Left lung (tissue), 4 donors: ENCODE measurements at regions not wholly inside any gene's neighbourhood (a gene's known extent, or its start where the extent isn't known, plus 50 kb on each side); places are given as distances from the start of the nearest gene placed in this dataset.

Experiments
- ATAC-seq: fragments of 200-7000 bp; cut with Tn5 transposase; one replicate; pipeline ENCODE4 v1.9.1; 2020; ENCODE audit warnings: moderate library complexity
- DNase-seq, 4 donors: peaks; one replicate each; pipeline ENCODE4 v3.0.0-alpha.2; 2013 to 2020
- H3K27ac ChIP-seq, 2 donors: fragments of 200-600 bp; sonication (generic) in 1 of 2; one replicate each; pipeline versions ENCODE4 v1.5.0 to v1.8.0; 2020 to 2021
- H3K27me3 ChIP-seq, 2 donors: fragments of 200-600 bp; sonication (generic) in 1 of 2; one replicate each; pipeline versions ENCODE4 v1.5.0 to v1.8.0; 2020 to 2021
- H3K36me3 ChIP-seq, 2 donors: fragments of 200-600 bp; sonication (generic) in 1 of 2; one replicate each; pipeline versions ENCODE4 v1.5.0 to v1.8.0; 2020 to 2021
- H3K4me1 ChIP-seq, 2 donors: fragments of 200-600 bp; one replicate each; pipeline ENCODE4 v1.8.0; 2021
- H3K4me3 ChIP-seq, 2 donors: fragments of 200-600 bp; sonication (generic) in 1 of 2; one replicate each; pipeline versions ENCODE4 v1.5.0 to v1.8.0; 2020 to 2021; ENCODE audit warnings: mild to moderate bottlenecking in 1 of 2
- H3K9me3 ChIP-seq, 2 donors: fragments of 200-600 bp; sonication (generic) in 1 of 2; one replicate each; pipeline versions ENCODE4 v1.5.0 to v1.8.0; 2020 to 2021
- intact Hi-C, 2 donors: fragments of 100-400 bp; cut with DNase I; formaldehyde crosslinking; loops; one replicate each; pipeline versions ENCODE4 v1.11.2 to v1.14.2; 2022
- TF ChIP-seq, protein P1 (sequence below), 2 donors: fragments of 200-600 bp; sonication (generic) in 1 of 2; IDR thresholded peaks; one replicate each; pipeline versions ENCODE4 v1.5.0 to v1.8.0; 2021; ENCODE audit warnings: antibody characterized with exemption in 2 of 2
- donor health status: DM: no; HTN: yes; CAD: no.
- donor health status: DM: no; HTN: no; CAD: no.

DNA sequence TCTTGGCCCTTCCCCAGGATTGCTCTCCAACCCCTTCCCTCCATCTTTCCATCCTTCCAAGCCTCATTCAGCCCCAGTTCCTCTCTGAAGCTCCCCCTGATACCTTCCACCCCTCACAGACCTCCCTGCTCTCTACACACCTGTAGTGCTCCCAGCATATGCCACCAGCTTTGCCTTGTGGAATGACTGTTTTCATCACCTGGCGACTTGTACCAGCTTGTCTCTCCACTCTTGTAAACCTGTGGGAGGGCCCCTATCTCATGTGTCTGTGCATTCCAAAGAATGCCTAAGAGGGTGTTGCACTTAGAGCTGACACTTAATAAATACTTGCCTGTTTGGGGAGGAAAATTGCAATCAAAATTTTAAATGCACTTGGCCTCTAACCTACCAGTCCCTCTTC lies 198.7 kb downstream of the BCL11A start:
- TF ChIP-seq, protein P1, sequence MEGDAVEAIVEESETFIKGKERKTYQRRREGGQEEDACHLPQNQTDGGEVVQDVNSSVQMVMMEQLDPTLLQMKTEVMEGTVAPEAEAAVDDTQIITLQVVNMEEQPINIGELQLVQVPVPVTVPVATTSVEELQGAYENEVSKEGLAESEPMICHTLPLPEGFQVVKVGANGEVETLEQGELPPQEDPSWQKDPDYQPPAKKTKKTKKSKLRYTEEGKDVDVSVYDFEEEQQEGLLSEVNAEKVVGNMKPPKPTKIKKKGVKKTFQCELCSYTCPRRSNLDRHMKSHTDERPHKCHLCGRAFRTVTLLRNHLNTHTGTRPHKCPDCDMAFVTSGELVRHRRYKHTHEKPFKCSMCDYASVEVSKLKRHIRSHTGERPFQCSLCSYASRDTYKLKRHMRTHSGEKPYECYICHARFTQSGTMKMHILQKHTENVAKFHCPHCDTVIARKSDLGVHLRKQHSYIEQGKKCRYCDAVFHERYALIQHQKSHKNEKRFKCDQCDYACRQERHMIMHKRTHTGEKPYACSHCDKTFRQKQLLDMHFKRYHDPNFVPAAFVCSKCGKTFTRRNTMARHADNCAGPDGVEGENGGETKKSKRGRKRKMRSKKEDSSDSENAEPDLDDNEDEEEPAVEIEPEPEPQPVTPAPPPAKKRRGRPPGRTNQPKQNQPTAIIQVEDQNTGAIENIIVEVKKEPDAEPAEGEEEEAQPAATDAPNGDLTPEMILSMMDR (IDR thresholded peaks at IDR 0.05): no peak
- Histone ChIP-seq H3K4me3 (no peak overlapping the region), H3K27me3 (peaks cover 0 to 6% of the 10 kb centered on the region in 2 donors), H3K4me1 (no peaks in the 10 kb centered on the region), H3K36me3 (no peaks in the 10 kb centered on the region), H3K27ac (no peak overlapping the region), H3K9me3 (no peaks in the 10 kb centered on the region)
- intact Hi-C loops: no loop called here
- DNase-seq (no peak), ATAC-seq (peak; percentile 22)

- Histone ChIP-seq H3K27me3 (peaks cover 0 to 6% of the 10 kb centered on the region in 2 donors), H3K9me3 (no peaks in the 10 kb centered on the region), H3K4me3 (no peak overlapping the region), H3K27ac (no peak overlapping the region), H3K36me3 (no peaks in the 10 kb centered on the region), H3K4me1 (no peaks in the 10 kb centered on the region)
- TF ChIP-seq, protein P1 (IDR thresholded peaks at IDR 0.05): no peak
- DNase-seq (no peak), ATAC-seq (no peak)
- intact Hi-C loops: no loop called here
Observed at GRCh38 chr2:60353863-60354262, 199.6 kb downstream of the BCL11A start.

- intact Hi-C loops: no loop called here
- peaks cover 0 to 6% of the 10 kb centered on the region in 2 donors for H3K27me3 ChIP-seq
- ATAC-seq (no peak), DNase-seq (no peak)
- H3K4me3 ChIP-seq: no peak overlapping the region
- no peak overlapping the region for H3K27ac ChIP-seq
- H3K9me3 ChIP-seq: no peaks in the 10 kb centered on the region
- no peaks in the 10 kb centered on the region for H3K36me3 ChIP-seq
- no peaks in the 10 kb centered on the region for H3K4me1 ChIP-seq
- TF ChIP-seq, protein P1 (IDR thresholded peaks at IDR 0.05): no peak
Observed at GRCh38 chr2:60353406-60353800, 200.1 kb downstream of the BCL11A start.

DNA sequence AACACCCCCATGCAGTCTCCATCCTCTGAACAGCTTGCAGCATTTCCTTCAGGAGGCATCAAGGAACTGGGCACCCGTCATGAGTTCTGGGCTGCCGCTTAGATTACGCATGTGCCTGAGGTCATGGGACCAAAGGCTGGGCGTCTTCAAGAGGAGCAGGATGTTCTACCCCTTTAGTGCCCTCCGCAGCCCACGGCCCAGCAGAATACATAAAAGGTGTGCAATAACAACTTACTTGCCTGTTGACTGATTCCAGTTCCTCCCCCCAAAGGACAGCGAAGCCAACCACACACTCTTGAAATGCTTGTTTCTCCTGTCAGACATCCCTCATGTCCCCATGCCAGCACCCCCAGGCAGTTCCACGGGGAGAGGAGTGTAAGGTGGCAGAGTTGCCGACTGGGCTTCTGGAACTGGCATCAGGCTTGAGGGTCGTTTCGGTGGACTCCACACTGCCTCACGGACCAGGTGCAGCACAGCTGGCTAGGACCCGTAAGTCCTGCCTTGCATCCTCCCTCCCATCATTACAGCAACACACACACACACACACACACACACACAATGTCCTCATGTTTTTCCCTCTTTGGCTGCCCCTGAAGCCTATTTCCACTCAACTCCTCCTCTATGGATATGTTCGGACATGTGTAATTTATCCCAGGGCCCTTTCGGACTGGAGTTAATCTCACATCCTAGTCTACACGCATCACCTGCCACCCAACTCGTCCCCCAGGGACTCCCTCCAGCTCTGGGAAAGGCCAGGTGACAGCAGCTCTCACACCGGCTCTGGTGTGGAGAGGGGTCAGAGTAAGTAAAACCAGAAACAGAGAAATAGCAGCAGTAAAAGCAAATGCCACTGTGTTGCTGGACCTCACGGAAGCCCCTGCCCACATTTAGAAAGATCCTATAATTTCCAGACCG lies 200.7 kb downstream of the BCL11A start:
- Histone ChIP-seq H3K4me3 (no peak overlapping the region), H3K27ac (no peak overlapping the region), H3K4me1 (no peaks in the 10 kb centered on the region), H3K36me3 (no peaks in the 10 kb centered on the region), H3K27me3 (peaks cover 0 to 6% of the 10 kb centered on the region in 2 donors), H3K9me3 (no peaks in the 10 kb centered on the region)
- intact Hi-C loops: no loop called here
- TF ChIP-seq, protein P1 (IDR thresholded peaks at IDR 0.05): no peak
- DNase-seq: no peak
- no peak for ATAC-seq

DNA sequence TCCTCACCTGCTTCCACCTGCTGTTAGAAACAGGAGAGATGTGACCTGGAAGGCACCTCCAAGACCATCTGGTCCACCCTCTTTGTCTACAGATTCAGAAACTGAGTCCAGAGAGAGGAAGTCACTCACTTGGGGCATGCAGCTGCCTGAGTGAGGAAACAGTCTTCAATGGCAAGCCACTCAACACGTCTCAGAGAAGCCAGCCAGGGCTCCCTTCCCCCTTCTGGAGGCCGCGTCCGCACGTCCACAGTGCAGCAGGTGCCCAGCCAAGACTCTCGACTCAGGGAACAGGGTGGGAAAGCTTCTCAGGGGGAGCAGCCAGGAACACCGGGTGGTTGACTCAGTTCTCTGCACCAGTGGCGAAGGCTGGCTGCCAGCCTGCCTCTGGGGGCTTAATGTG lies 201.7 kb downstream of the BCL11A start:
- Histone ChIP-seq H3K4me1 (no peaks in the 10 kb centered on the region), H3K27ac (no peak overlapping the region), H3K9me3 (no peaks in the 10 kb centered on the region), H3K4me3 (no peak overlapping the region), H3K27me3 (peaks cover 0 to 6% of the 10 kb centered on the region in 2 donors), H3K36me3 (no peaks in the 10 kb centered on the region)
- intact Hi-C loops: no loop called here
- DNase-seq (peak in 1 of 4 donors; percentile 36), ATAC-seq (peak; percentile 47)
- TF ChIP-seq, protein P1 (IDR thresholded peaks at IDR 0.05): no peak
